Mesothelial cell of epicardium (in vitro differentiated cells): ENCODE measurements at regions not wholly inside any gene's neighbourhood (a gene's known extent, or its start where the extent isn't known, plus 50 kb on each side); places are given as distances from the start of the nearest gene placed in this dataset.

Source experiments
- DNase-seq, 2 experiments: peaks; one replicate each; pipeline ENCODE4 v3.0.0; 2021; ENCODE audit warnings: low spot score in 2 of 2; ENCODE audit not compliant: unreplicated experiment in 2 of 2
- H3K27ac Mint-ChIP-seq: 2 replicates; pipeline ENCODE4 v1.8.0; 2021; ENCODE audit warnings: mixed read lengths
- H3K27me3 Mint-ChIP-seq: 2 replicates; pipeline ENCODE4 v1.8.0; 2021; ENCODE audit warnings: low read depth, mixed read lengths
- H3K36me3 Mint-ChIP-seq: 2 replicates; pipeline ENCODE4 v1.8.0; 2021; ENCODE audit warnings: mixed read lengths
- H3K4me1 Mint-ChIP-seq: 2 replicates; pipeline ENCODE4 v1.8.0; 2021; ENCODE audit warnings: mixed read lengths
- H3K4me3 Mint-ChIP-seq: 2 replicates; pipeline ENCODE4 v1.8.0; 2021; ENCODE audit warnings: mild to moderate bottlenecking, moderate library complexity, mixed read lengths
- H3K9me3 Mint-ChIP-seq: 2 replicates; pipeline ENCODE4 v1.8.0; 2021; ENCODE audit warnings: mixed read lengths
- CTCF ChIP-seq: fragments of 200-600 bp; sonication (generic); IDR thresholded peaks from one replicate; pipeline ENCODE4 v1.5.0; 2021; ENCODE audit warnings: antibody characterized with exemption; ENCODE audit not compliant: unreplicated experiment

- no peak overlapping the region for H3K27ac Mint-ChIP-seq
- H3K4me3 Mint-ChIP-seq = no peak overlapping the region
- H3K9me3 Mint-ChIP-seq = peaks cover 38% of the 10 kb centered on the region
- TF ChIP-seq CTCF = no peak
- no peaks in the 10 kb centered on the region for H3K27me3 Mint-ChIP-seq
- H3K36me3 Mint-ChIP-seq = peaks cover 11% of the 10 kb centered on the region
- DNase-seq = no peak
- H3K4me1 Mint-ChIP-seq = peaks cover 7% of the 10 kb centered on the region
Measured at GRCh38 chr5:118320121-118320520, 668.2 kb downstream of the DTWD2 start.

GRCh38 chr5:118314931-118315330 lies 673.4 kb downstream of the DTWD2 start:
- Mint-ChIP-seq H3K4me1 (peaks cover 22% of the 10 kb centered on the region), H3K4me3 (no peak overlapping the region), H3K36me3 (no peaks in the 10 kb centered on the region), H3K27me3 (no peaks in the 10 kb centered on the region), H3K9me3 (peaks cover 8% of the 10 kb centered on the region), H3K27ac (no peak overlapping the region)
- no peak for DNase-seq
- no peak for TF ChIP-seq CTCF

- no peak for DNase-seq
- TF ChIP-seq CTCF = no peak
- Mint-ChIP-seq H3K36me3 (no peaks in the 10 kb centered on the region), H3K4me3 (no peak overlapping the region), H3K9me3 (no peaks in the 10 kb centered on the region), H3K4me1 (peaks cover 22% of the 10 kb centered on the region), H3K27me3 (no peaks in the 10 kb centered on the region), H3K27ac (no peak overlapping the region)
Measured at GRCh38 chr5:118311103-118311819, 677.1 kb downstream of the DTWD2 start.

GRCh38 chr5:118310401-118310800 lies 677.9 kb downstream of the DTWD2 start:
- no peaks in the 10 kb centered on the region for H3K27me3 Mint-ChIP-seq
- no peaks in the 10 kb centered on the region for H3K36me3 Mint-ChIP-seq
- H3K9me3 Mint-ChIP-seq = no peaks in the 10 kb centered on the region
- no peak for TF ChIP-seq CTCF
- peaks cover 18% of the 10 kb centered on the region for H3K4me1 Mint-ChIP-seq
- no peak for DNase-seq
- H3K4me3 Mint-ChIP-seq = no peak overlapping the region
- no peak overlapping the region for H3K27ac Mint-ChIP-seq

- peaks cover 7% of the 10 kb centered on the region for H3K4me1 Mint-ChIP-seq
- no peak overlapping the region for H3K4me3 Mint-ChIP-seq
- H3K27me3 Mint-ChIP-seq = peaks cover 15% of the 10 kb centered on the region
- no peak overlapping the region for H3K27ac Mint-ChIP-seq
- H3K36me3 Mint-ChIP-seq = no peaks in the 10 kb centered on the region
- no peak for TF ChIP-seq CTCF
- no peak for DNase-seq
- no peaks in the 10 kb centered on the region for H3K9me3 Mint-ChIP-seq
Measured at GRCh38 chr5:118303296-118303695, 685.1 kb downstream of the DTWD2 start.
